Activated naive CD8-positive, alpha-beta T cell (primary cell): ENCODE measurements at regions not wholly inside any gene's neighbourhood (a gene's known extent, or its start where the extent isn't known, plus 50 kb on each side); places are given as distances from the start of the nearest gene placed in this dataset.
"Not testable (repeated sequence)": the region's sequence is repeated elsewhere in the genome, so short reads cannot be mapped to it uniquely, and the experiment has no call there.

Experiments used
- H3K27ac Mint-ChIP-seq: one replicate; pipeline ENCODE4 v1.8.0; 2021; ENCODE audit warnings: mixed read lengths
- H3K27me3 Mint-ChIP-seq: one replicate; pipeline ENCODE4 v1.8.0; 2021; ENCODE audit warnings: mixed read lengths
- H3K36me3 Mint-ChIP-seq: one replicate; pipeline ENCODE4 v1.8.0; 2021; ENCODE audit warnings: mixed read lengths
- H3K4me1 Mint-ChIP-seq: one replicate; pipeline ENCODE4 v1.8.0; 2021; ENCODE audit warnings: low read depth, mixed read lengths
- H3K4me3 Mint-ChIP-seq: one replicate; pipeline ENCODE4 v1.8.0; 2021; ENCODE audit warnings: mild to moderate bottlenecking, mixed read lengths
- H3K9me3 Mint-ChIP-seq: one replicate; pipeline ENCODE4 v1.8.0; 2021; ENCODE audit warnings: low read depth, mixed read lengths

GRCh38 chr14:37791384-37792036 lies 196.1 kb downstream of the TTC6 start:
- Mint-ChIP-seq H3K9me3 (no peaks in the 10 kb centered on the region), H3K27ac (no peak overlapping the region), H3K27me3 (no peaks in the 10 kb centered on the region), H3K4me1 (no peaks in the 10 kb centered on the region), H3K36me3 (no peaks in the 10 kb centered on the region), H3K4me3 (no peak overlapping the region)

- no peaks in the 10 kb centered on the region for H3K36me3 Mint-ChIP-seq
- H3K27me3 Mint-ChIP-seq, result no peaks in the 10 kb centered on the region
Measured at GRCh38 chr14:37792124-37792523, 196.7 kb downstream of the TTC6 start.

GRCh38 chr14:37796703-37797416 lies 201.4 kb downstream of the TTC6 start:
- Mint-ChIP-seq H3K4me3 (no peak overlapping the region), H3K36me3 (no peaks in the 10 kb centered on the region), H3K27ac (no peak overlapping the region), H3K9me3 (no peaks in the 10 kb centered on the region), H3K4me1 (no peaks in the 10 kb centered on the region), H3K27me3 (no peaks in the 10 kb centered on the region)

More at GRCh38 chr14:37792124-37792523, 196.7 kb downstream of the TTC6 start:
- Mint-ChIP-seq H3K4me3 (no peak overlapping the region), H3K9me3 (no peaks in the 10 kb centered on the region), H3K4me1 (no peaks in the 10 kb centered on the region), H3K27ac (no peak overlapping the region)

GRCh38 chr14:37797675-37798074 lies 202.2 kb downstream of the TTC6 start:
- no peak overlapping the region for H3K27ac Mint-ChIP-seq
- no peak overlapping the region for H3K4me3 Mint-ChIP-seq
- H3K27me3 Mint-ChIP-seq, result no peaks in the 10 kb centered on the region
- H3K36me3 Mint-ChIP-seq, result no peaks in the 10 kb centered on the region
- no peaks in the 10 kb centered on the region for H3K4me1 Mint-ChIP-seq
- H3K9me3 Mint-ChIP-seq, result no peaks in the 10 kb centered on the region

GRCh38 chr14:37807722-37808121 lies 212.3 kb downstream of the TTC6 start:
- Mint-ChIP-seq H3K4me3 (no peak overlapping the region), H3K27ac (no peak overlapping the region), H3K4me1 (no peaks in the 10 kb centered on the region), H3K9me3 (no peaks in the 10 kb centered on the region), H3K36me3 (no peaks in the 10 kb centered on the region), H3K27me3 (no peaks in the 10 kb centered on the region)

- Mint-ChIP-seq H3K9me3 (no peaks in the 10 kb centered on the region), H3K27me3 (no peaks in the 10 kb centered on the region), H3K36me3 (no peaks in the 10 kb centered on the region), H3K4me3 (no peak overlapping the region), H3K27ac (no peak overlapping the region), H3K4me1 (no peaks in the 10 kb centered on the region)
Measured at GRCh38 chr14:37810094-37810801, 214.8 kb downstream of the TTC6 start.

GRCh38 chr14:37813732-37814131 lies 218.3 kb downstream of the TTC6 start:
- no peak overlapping the region for H3K27ac Mint-ChIP-seq
- no peak overlapping the region for H3K4me3 Mint-ChIP-seq

GRCh38 chr14:37816135-37816534 lies 220.7 kb downstream of the TTC6 start:
- Mint-ChIP-seq H3K36me3 (no peaks in the 10 kb centered on the region), H3K27me3 (no peaks in the 10 kb centered on the region), H3K4me1 (no peaks in the 10 kb centered on the region), H3K9me3 (no peaks in the 10 kb centered on the region), H3K4me3 (no peak overlapping the region), H3K27ac (no peak overlapping the region)

More at GRCh38 chr14:37813732-37814131, 218.3 kb downstream of the TTC6 start:
- Mint-ChIP-seq H3K36me3 (no peaks in the 10 kb centered on the region), H3K27me3 (no peaks in the 10 kb centered on the region), H3K4me1 (no peaks in the 10 kb centered on the region), H3K9me3 (no peaks in the 10 kb centered on the region)

- H3K9me3 Mint-ChIP-seq, result no peaks in the 10 kb centered on the region
- no peaks in the 10 kb centered on the region for H3K36me3 Mint-ChIP-seq
- H3K4me3 Mint-ChIP-seq, result no peak overlapping the region
- no peak overlapping the region for H3K27ac Mint-ChIP-seq
- H3K27me3 Mint-ChIP-seq, result peaks cover 2% of the 10 kb centered on the region
- no peaks in the 10 kb centered on the region for H3K4me1 Mint-ChIP-seq
Measured at GRCh38 chr14:37816743-37817295, 221.4 kb downstream of the TTC6 start.

GRCh38 chr14:37819155-37820015 lies 224.0 kb downstream of the TTC6 start:
- Mint-ChIP-seq H3K9me3 (no peaks in the 10 kb centered on the region), H3K4me3 (no peak overlapping the region), H3K27me3 (peaks cover 2% of the 10 kb centered on the region), H3K4me1 (no peaks in the 10 kb centered on the region), H3K36me3 (no peaks in the 10 kb centered on the region), H3K27ac (no peak overlapping the region)

GRCh38 chr14:37820810-37821209 lies 225.4 kb downstream of the TTC6 start:
- H3K27ac Mint-ChIP-seq, H3K4me3 Mint-ChIP-seq, H3K4me1 Mint-ChIP-seq, H3K27me3 Mint-ChIP-seq, H3K9me3 Mint-ChIP-seq, H3K36me3 Mint-ChIP-seq: not testable (repeated sequence)

- Mint-ChIP-seq H3K4me3 (no peak overlapping the region), H3K36me3 (no peaks in the 10 kb centered on the region), H3K27ac (no peak overlapping the region), H3K27me3 (peaks cover 2% of the 10 kb centered on the region), H3K4me1 (no peaks in the 10 kb centered on the region), H3K9me3 (no peaks in the 10 kb centered on the region)
Measured at GRCh38 chr14:37824939-37825712, 229.7 kb downstream of the TTC6 start.

GRCh38 chr14:37826869-37827268 lies 231.4 kb downstream of the TTC6 start:
- Mint-ChIP-seq H3K4me3 (no peak overlapping the region), H3K9me3 (peaks cover 4% of the 10 kb centered on the region), H3K4me1 (no peaks in the 10 kb centered on the region)

GRCh38 chr14:37830271-37830670 lies 234.8 kb downstream of the TTC6 start:
- no peaks in the 10 kb centered on the region for H3K36me3 Mint-ChIP-seq
- H3K27ac Mint-ChIP-seq, result no peak overlapping the region

More at GRCh38 chr14:37826869-37827268, 231.4 kb downstream of the TTC6 start:
- no peaks in the 10 kb centered on the region for H3K27me3 Mint-ChIP-seq
- no peak overlapping the region for H3K27ac Mint-ChIP-seq
- no peaks in the 10 kb centered on the region for H3K36me3 Mint-ChIP-seq

More at GRCh38 chr14:37830271-37830670, 234.8 kb downstream of the TTC6 start:
- Mint-ChIP-seq H3K4me3 (no peak overlapping the region), H3K27me3 (no peaks in the 10 kb centered on the region), H3K4me1 (no peaks in the 10 kb centered on the region), H3K9me3 (peaks cover 17% of the 10 kb centered on the region)
